ENCODE measurements at regions not wholly inside any gene's neighbourhood (a gene's known extent, or its start where the extent isn't known, plus 50 kb on each side); places are given as distances from the start of the nearest gene placed in this dataset.
"Not testable (repeated sequence)": the region's sequence is repeated elsewhere in the genome, so short reads cannot be mapped to it uniquely, and the experiment has no call there.

GRCh38 chr16:55027260-55027659 lies 96.6 kb downstream of the IRX5 start:
- H3K9ac ChIP-seq (ENCODE audit: low read depth, low read length, poor library complexity); H3K4ac ChIP-seq (ENCODE audit: low read length); H3K79me1 ChIP-seq (ENCODE audit: low read depth, low read length); H2BK5ac ChIP-seq (ENCODE audit: low read length); H3K18ac ChIP-seq (ENCODE audit: low read length); DNase-seq (ENCODE audit: low spot score); H3K27ac ChIP-seq (replicated peaks; ENCODE audit: low read length); H3K4me2 ChIP-seq (ENCODE audit: insufficient read depth, low read length, poor library complexity, severe bottlenecking); H3K14ac ChIP-seq (ENCODE audit: low read length); H4K91ac ChIP-seq (ENCODE audit: low read depth, low read length, poor library complexity); H4K8ac ChIP-seq (ENCODE audit: low read depth, low read length); H2AK5ac ChIP-seq (ENCODE audit: low read depth, low read length); H3K9me3 ChIP-seq (replicated peaks in 1 of 2; ENCODE audit: control insufficient read depth in 2 of 2, insufficient read depth in 1 of 2, low read depth in 1 of 2, low read length in 2 of 2); H3K4me1 ChIP-seq (ENCODE audit: control insufficient read depth in 2 of 2, insufficient read depth in 1 of 2, low read depth in 1 of 2, low read length in 2 of 2); H3K23ac ChIP-seq (ENCODE audit: low read depth, low read length, poor library complexity); H2BK12ac ChIP-seq (ENCODE audit: low read length); H2BK15ac ChIP-seq (ENCODE audit: low read length); H2BK120ac ChIP-seq (ENCODE audit: low read depth, low read length); H3K4me3 ChIP-seq (ENCODE audit: low read length in 2 of 2); H3K36me3 ChIP-seq (replicated peaks in 1 of 2; ENCODE audit: control insufficient read depth in 2 of 2, insufficient read depth in 2 of 2, low read length in 2 of 2); H2AFZ ChIP-seq (ENCODE audit: low read length); H3K27me3 ChIP-seq (ENCODE audit: control insufficient read depth in 3 of 3, insufficient read depth in 3 of 3, low read depth in 1 of 3, low read length in 3 of 3): not testable (repeated sequence)

GRCh38 chr16:55029509-55029908 lies 98.8 kb downstream of the IRX5 start:
- no peak overlapping the region for H3K4ac ChIP-seq (ENCODE audit: low read length)
- no CpG with 5 or more reads among the region's 1 CpG for WGBS, 2 donors (ENCODE audit: extremely low coverage in 2 of 2, insufficient read length in 2 of 2, insufficient replicate concordance in 1 of 2)
- peaks cover 0 to 1% of the 10 kb centered on the region in 2 donors for H3K4me1 ChIP-seq (ENCODE audit: control insufficient read depth in 2 of 2, insufficient read depth in 1 of 2, low read depth in 1 of 2, low read length in 2 of 2)
- H4K91ac ChIP-seq (ENCODE audit: low read depth, low read length, poor library complexity) = no peak overlapping the region
- H2AK5ac ChIP-seq (ENCODE audit: low read depth, low read length) = no peak overlapping the region
- no peak overlapping the region for H3K4me2 ChIP-seq (ENCODE audit: insufficient read depth, low read length, poor library complexity, severe bottlenecking)
- no peaks in the 10 kb centered on the region for H3K9me3 ChIP-seq (replicated peaks in 1 of 2; ENCODE audit: control insufficient read depth in 2 of 2, insufficient read depth in 1 of 2, low read depth in 1 of 2, low read length in 2 of 2)
- no peak overlapping the region for H3K14ac ChIP-seq (ENCODE audit: low read length)
- no peak overlapping the region for H3K9ac ChIP-seq (ENCODE audit: low read depth, low read length, poor library complexity)
- no peak overlapping the region for H3K18ac ChIP-seq (ENCODE audit: low read length)
- H2BK12ac ChIP-seq (ENCODE audit: low read length) = no peak overlapping the region
- H3K27me3 ChIP-seq (ENCODE audit: control insufficient read depth in 3 of 3, insufficient read depth in 3 of 3, low read depth in 1 of 3, low read length in 3 of 3) = no peaks in the 10 kb centered on the region
- no peak overlapping the region for H2BK120ac ChIP-seq (ENCODE audit: low read depth, low read length)
- no peak overlapping the region for H3K23ac ChIP-seq (ENCODE audit: low read depth, low read length, poor library complexity)
- no peaks in the 10 kb centered on the region for H3K36me3 ChIP-seq (replicated peaks in 1 of 2; ENCODE audit: control insufficient read depth in 2 of 2, insufficient read depth in 2 of 2, low read length in 2 of 2)
- H3K27ac ChIP-seq (replicated peaks; ENCODE audit: low read length) = no peak overlapping the region
- no peak overlapping the region for H2AFZ ChIP-seq (ENCODE audit: low read length)
- no peak overlapping the region for H4K8ac ChIP-seq (ENCODE audit: low read depth, low read length)
- no peak for DNase-seq (ENCODE audit: low spot score)
- H2BK5ac ChIP-seq (ENCODE audit: low read length) = no peak overlapping the region
- no peaks in the 10 kb centered on the region for H3K79me1 ChIP-seq (ENCODE audit: low read depth, low read length)
- H3K4me3 ChIP-seq (ENCODE audit: low read length in 2 of 2) = no peak overlapping the region
- H2BK15ac ChIP-seq (ENCODE audit: low read length) = no peak overlapping the region

GRCh38 chr16:55030944-55031343 lies 100.3 kb downstream of the IRX5 start:
- no peak for DNase-seq (ENCODE audit: low spot score)
- Histone ChIP-seq H3K36me3 (replicated peaks in 1 of 2; ENCODE audit: control insufficient read depth in 2 of 2, insufficient read depth in 2 of 2, low read length in 2 of 2) (no peaks in the 10 kb centered on the region), H3K9ac (ENCODE audit: low read depth, low read length, poor library complexity) (no peak overlapping the region)

GRCh38 chr16:55031481-55031880 lies 100.8 kb downstream of the IRX5 start:
- Histone ChIP-seq H2BK12ac (ENCODE audit: low read length) (no peak overlapping the region), H3K4ac (ENCODE audit: low read length) (no peak overlapping the region), H3K4me1 (ENCODE audit: control insufficient read depth in 2 of 2, insufficient read depth in 1 of 2, low read depth in 1 of 2, low read length in 2 of 2) (peaks cover 0 to 1% of the 10 kb centered on the region in 2 donors), H3K18ac (ENCODE audit: low read length) (no peak overlapping the region), H3K27me3 (ENCODE audit: control insufficient read depth in 3 of 3, insufficient read depth in 3 of 3, low read depth in 1 of 3, low read length in 3 of 3) (peaks cover 0 to 2% (median 0%) of the 10 kb centered on the region in 3 experiments), H2BK15ac (ENCODE audit: low read length) (no peak overlapping the region), H3K4me3 (ENCODE audit: low read length in 2 of 2) (no peak overlapping the region), H2AFZ (ENCODE audit: low read length) (no peak overlapping the region), H2BK5ac (ENCODE audit: low read length) (no peak overlapping the region), H3K14ac (ENCODE audit: low read length) (no peak overlapping the region), H3K4me2 (ENCODE audit: insufficient read depth, low read length, poor library complexity, severe bottlenecking) (no peak overlapping the region), H3K27ac (replicated peaks; ENCODE audit: low read length) (no peak overlapping the region), H3K23ac (ENCODE audit: low read depth, low read length, poor library complexity) (no peak overlapping the region), H3K9me3 (replicated peaks in 1 of 2; ENCODE audit: control insufficient read depth in 2 of 2, insufficient read depth in 1 of 2, low read depth in 1 of 2, low read length in 2 of 2) (no peaks in the 10 kb centered on the region), H3K36me3 (replicated peaks in 1 of 2; ENCODE audit: control insufficient read depth in 2 of 2, insufficient read depth in 2 of 2, low read length in 2 of 2) (no peaks in the 10 kb centered on the region), H2AK5ac (ENCODE audit: low read depth, low read length) (no peak overlapping the region), H3K9ac (ENCODE audit: low read depth, low read length, poor library complexity) (no peak overlapping the region), H3K79me1 (ENCODE audit: low read depth, low read length) (no peaks in the 10 kb centered on the region), H4K91ac (ENCODE audit: low read depth, low read length, poor library complexity) (no peak overlapping the region), H2BK120ac (ENCODE audit: low read depth, low read length) (no peak overlapping the region), H4K8ac (ENCODE audit: low read depth, low read length) (no peak overlapping the region)
- DNase-seq (ENCODE audit: low spot score) = no peak
- no CpG with 5 or more reads among the region's 6 CpGs for WGBS, 2 donors (ENCODE audit: extremely low coverage in 2 of 2, insufficient read length in 2 of 2, insufficient replicate concordance in 1 of 2)

More at GRCh38 chr16:55030944-55031343, 100.3 kb downstream of the IRX5 start:
- WGBS, 2 donors (ENCODE audit: extremely low coverage in 2 of 2, insufficient read length in 2 of 2, insufficient replicate concordance in 1 of 2) = no CpG with 5 or more reads among the region's 5 CpGs
- Histone ChIP-seq H3K4me3 (ENCODE audit: low read length in 2 of 2) (no peak overlapping the region), H3K27me3 (ENCODE audit: control insufficient read depth in 3 of 3, insufficient read depth in 3 of 3, low read depth in 1 of 3, low read length in 3 of 3) (no peaks in the 10 kb centered on the region), H2BK120ac (ENCODE audit: low read depth, low read length) (no peak overlapping the region), H3K14ac (ENCODE audit: low read length) (no peak overlapping the region), H3K4ac (ENCODE audit: low read length) (no peak overlapping the region), H2AFZ (ENCODE audit: low read length) (no peak overlapping the region), H3K23ac (ENCODE audit: low read depth, low read length, poor library complexity) (no peak overlapping the region), H2BK5ac (ENCODE audit: low read length) (no peak overlapping the region), H2BK15ac (ENCODE audit: low read length) (no peak overlapping the region), H3K79me1 (ENCODE audit: low read depth, low read length) (no peaks in the 10 kb centered on the region), H3K9me3 (replicated peaks in 1 of 2; ENCODE audit: control insufficient read depth in 2 of 2, insufficient read depth in 1 of 2, low read depth in 1 of 2, low read length in 2 of 2) (no peaks in the 10 kb centered on the region), H3K27ac (replicated peaks; ENCODE audit: low read length) (no peak overlapping the region), H2BK12ac (ENCODE audit: low read length) (no peak overlapping the region), H3K4me1 (ENCODE audit: control insufficient read depth in 2 of 2, insufficient read depth in 1 of 2, low read depth in 1 of 2, low read length in 2 of 2) (peaks cover 0 to 1% of the 10 kb centered on the region in 2 donors), H4K91ac (ENCODE audit: low read depth, low read length, poor library complexity) (no peak overlapping the region), H3K4me2 (ENCODE audit: insufficient read depth, low read length, poor library complexity, severe bottlenecking) (no peak overlapping the region), H3K18ac (ENCODE audit: low read length) (no peak overlapping the region), H4K8ac (ENCODE audit: low read depth, low read length) (no peak overlapping the region), H2AK5ac (ENCODE audit: low read depth, low read length) (no peak overlapping the region)
